ENCODE measurements at regions not wholly inside any gene's neighbourhood (a gene's known extent, or its start where the extent isn't known, plus 50 kb on each side); places are given as distances from the start of the nearest gene placed in this dataset.

GRCh38 chr12:42987216-42987650 lies 397.7 kb upstream of the PRICKLE1 start:
- TF ChIP-seq, protein P1, sequence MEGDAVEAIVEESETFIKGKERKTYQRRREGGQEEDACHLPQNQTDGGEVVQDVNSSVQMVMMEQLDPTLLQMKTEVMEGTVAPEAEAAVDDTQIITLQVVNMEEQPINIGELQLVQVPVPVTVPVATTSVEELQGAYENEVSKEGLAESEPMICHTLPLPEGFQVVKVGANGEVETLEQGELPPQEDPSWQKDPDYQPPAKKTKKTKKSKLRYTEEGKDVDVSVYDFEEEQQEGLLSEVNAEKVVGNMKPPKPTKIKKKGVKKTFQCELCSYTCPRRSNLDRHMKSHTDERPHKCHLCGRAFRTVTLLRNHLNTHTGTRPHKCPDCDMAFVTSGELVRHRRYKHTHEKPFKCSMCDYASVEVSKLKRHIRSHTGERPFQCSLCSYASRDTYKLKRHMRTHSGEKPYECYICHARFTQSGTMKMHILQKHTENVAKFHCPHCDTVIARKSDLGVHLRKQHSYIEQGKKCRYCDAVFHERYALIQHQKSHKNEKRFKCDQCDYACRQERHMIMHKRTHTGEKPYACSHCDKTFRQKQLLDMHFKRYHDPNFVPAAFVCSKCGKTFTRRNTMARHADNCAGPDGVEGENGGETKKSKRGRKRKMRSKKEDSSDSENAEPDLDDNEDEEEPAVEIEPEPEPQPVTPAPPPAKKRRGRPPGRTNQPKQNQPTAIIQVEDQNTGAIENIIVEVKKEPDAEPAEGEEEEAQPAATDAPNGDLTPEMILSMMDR (IDR thresholded peaks at IDR 0.05): no peak
- no peak for TF ChIP-seq POLR2AphosphoS5 (IDR thresholded peaks at IDR 0.05)
- TF ChIP-seq EP300 (IDR thresholded peaks at IDR 0.05): no peak
